ENCODE measurements at regions not wholly inside any gene's neighbourhood (a gene's known extent, or its start where the extent isn't known, plus 50 kb on each side); places are given as distances from the start of the nearest gene placed in this dataset.

DNA sequence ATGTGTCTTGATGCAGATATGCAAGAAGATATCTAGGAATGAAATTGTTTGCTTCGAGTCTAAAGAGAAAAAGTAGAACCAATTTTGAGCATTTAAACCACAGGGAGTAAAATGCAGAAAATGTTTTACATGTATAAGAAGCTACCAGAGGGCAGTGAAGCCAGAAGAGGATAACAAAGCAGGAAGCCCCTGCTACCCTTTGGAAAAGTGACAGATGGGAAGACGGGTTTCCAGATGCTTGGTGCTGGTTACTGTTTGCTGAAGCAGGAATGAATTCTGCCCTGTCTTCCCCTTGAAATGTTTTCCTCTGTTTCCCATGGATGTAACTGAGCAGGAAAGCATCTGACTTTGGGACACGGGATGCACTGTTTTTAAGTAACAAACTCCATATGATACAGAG, 822.2 kb downstream of the MRPL39 start:
- no peaks in the 10 kb centered on the region for H3K36me3 ChIP-seq (ENCODE audit: control insufficient read depth in 2 of 2, insufficient read depth in 2 of 2, low read length in 2 of 2)
- H3K9ac ChIP-seq (ENCODE audit: low read depth in 1 of 2, low read length in 2 of 2), result no peak overlapping the region
- H3K9me3 ChIP-seq (ENCODE audit: control insufficient read depth in 2 of 2, low read length in 2 of 2), result no peaks in the 10 kb centered on the region
- no peak overlapping the region for H3K4me3 ChIP-seq (ENCODE audit: low read length in 2 of 2)
- no peaks in the 10 kb centered on the region for H3K27me3 ChIP-seq (ENCODE audit: control insufficient read depth in 2 of 2, insufficient read depth in 2 of 2, low read length in 2 of 2)
- no peak overlapping the region for H3K27ac ChIP-seq (ENCODE audit: low read depth in 2 of 2, low read length in 2 of 2)
- H3K4me1 ChIP-seq (ENCODE audit: control insufficient read depth in 2 of 2, insufficient read depth in 2 of 2, low read length in 2 of 2), result no peaks in the 10 kb centered on the region

DNA sequence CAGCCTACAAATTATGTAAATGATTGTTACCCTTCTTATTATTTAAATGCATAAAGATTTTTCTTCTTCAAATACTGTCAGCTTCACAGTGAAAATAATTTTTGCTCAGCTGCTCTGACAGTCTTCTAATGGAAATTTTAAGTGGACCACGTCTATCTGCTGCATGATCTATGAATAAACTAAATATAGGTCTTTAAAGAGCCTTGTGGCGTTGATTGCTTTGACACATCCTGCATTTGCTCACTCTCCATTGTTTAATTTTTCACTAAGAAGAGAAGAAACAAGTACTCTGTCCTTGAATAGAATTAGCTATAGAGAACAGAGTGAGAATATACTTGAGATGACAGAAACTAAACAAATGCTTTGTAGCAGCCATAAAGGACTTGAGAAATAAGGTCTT, 826.1 kb downstream of the MRPL39 start:
- Histone ChIP-seq H3K27me3 (ENCODE audit: control insufficient read depth in 2 of 2, insufficient read depth in 2 of 2, low read length in 2 of 2) (no peaks in the 10 kb centered on the region), H3K4me3 (ENCODE audit: low read length in 2 of 2) (no peak overlapping the region), H3K27ac (ENCODE audit: low read depth in 2 of 2, low read length in 2 of 2) (no peak overlapping the region), H3K4me1 (ENCODE audit: control insufficient read depth in 2 of 2, insufficient read depth in 2 of 2, low read length in 2 of 2) (no peaks in the 10 kb centered on the region), H3K36me3 (ENCODE audit: control insufficient read depth in 2 of 2, insufficient read depth in 2 of 2, low read length in 2 of 2) (no peaks in the 10 kb centered on the region), H3K9ac (ENCODE audit: low read depth in 1 of 2, low read length in 2 of 2) (no peak overlapping the region), H3K9me3 (ENCODE audit: control insufficient read depth in 2 of 2, low read length in 2 of 2) (no peaks in the 10 kb centered on the region)

GRCh38 chr21:24759348-24760075, 847.8 kb downstream of the MRPL39 start:
- Histone ChIP-seq H3K4me1 (ENCODE audit: control insufficient read depth in 2 of 2, insufficient read depth in 2 of 2, low read length in 2 of 2) (no peaks in the 10 kb centered on the region), H3K9ac (ENCODE audit: low read depth in 1 of 2, low read length in 2 of 2) (no peak overlapping the region), H3K4me3 (ENCODE audit: low read length in 2 of 2) (no peak overlapping the region), H3K27me3 (ENCODE audit: control insufficient read depth in 2 of 2, insufficient read depth in 2 of 2, low read length in 2 of 2) (no peaks in the 10 kb centered on the region), H3K27ac (ENCODE audit: low read depth in 2 of 2, low read length in 2 of 2) (no peak overlapping the region), H3K9me3 (ENCODE audit: control insufficient read depth in 2 of 2, low read length in 2 of 2) (peaks cover 2 to 5% of the 10 kb centered on the region in 2 donors), H3K36me3 (ENCODE audit: control insufficient read depth in 2 of 2, insufficient read depth in 2 of 2, low read length in 2 of 2) (no peaks in the 10 kb centered on the region)

GRCh38 chr21:24738063-24738462, 869.2 kb downstream of the MRPL39 start:
- Histone ChIP-seq H3K27me3 (ENCODE audit: control insufficient read depth in 2 of 2, insufficient read depth in 2 of 2, low read length in 2 of 2) (no peaks in the 10 kb centered on the region), H3K36me3 (ENCODE audit: control insufficient read depth in 2 of 2, insufficient read depth in 2 of 2, low read length in 2 of 2) (no peaks in the 10 kb centered on the region), H3K4me3 (ENCODE audit: low read length in 2 of 2) (no peak overlapping the region), H3K9me3 (ENCODE audit: control insufficient read depth in 2 of 2, low read length in 2 of 2) (peaks cover 0 to 3% of the 10 kb centered on the region in 2 donors), H3K9ac (ENCODE audit: low read depth in 1 of 2, low read length in 2 of 2) (no peak overlapping the region), H3K27ac (ENCODE audit: low read depth in 2 of 2, low read length in 2 of 2) (no peak overlapping the region), H3K4me1 (ENCODE audit: control insufficient read depth in 2 of 2, insufficient read depth in 2 of 2, low read length in 2 of 2) (no peaks in the 10 kb centered on the region)

DNA sequence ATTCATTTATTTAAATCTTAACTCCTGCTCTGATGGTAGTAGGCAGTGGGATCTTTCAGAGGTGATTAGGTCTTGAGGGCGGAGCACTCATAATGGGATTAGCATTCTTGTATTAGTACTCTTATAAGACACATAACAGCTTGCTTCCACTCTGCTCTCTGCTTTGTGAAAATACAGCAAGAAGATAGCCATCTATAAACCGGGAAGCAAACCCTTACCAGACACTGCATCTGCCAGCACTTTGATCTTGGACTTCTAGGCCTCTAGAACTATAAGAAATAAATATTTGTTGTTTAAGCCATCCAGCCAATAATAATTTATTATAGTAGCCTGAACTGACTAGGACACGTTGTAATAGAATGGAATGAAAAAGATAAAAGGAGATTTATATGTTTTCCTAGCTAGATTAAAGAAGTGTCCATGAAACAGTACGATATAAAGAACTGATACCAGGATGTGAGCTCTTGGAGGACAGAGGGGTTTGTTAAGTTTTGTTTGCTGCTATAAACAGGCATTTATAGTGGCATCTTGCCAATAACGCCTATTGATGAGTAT, 869.9 kb downstream of the MRPL39 start:
- H3K9ac ChIP-seq (ENCODE audit: low read depth in 1 of 2, low read length in 2 of 2), result no peak overlapping the region
- no peak overlapping the region for H3K4me3 ChIP-seq (ENCODE audit: low read length in 2 of 2)
- H3K27ac ChIP-seq (ENCODE audit: low read depth in 2 of 2, low read length in 2 of 2), result no peak overlapping the region
- no peaks in the 10 kb centered on the region for H3K9me3 ChIP-seq (ENCODE audit: control insufficient read depth in 2 of 2, low read length in 2 of 2)
- no peaks in the 10 kb centered on the region for H3K27me3 ChIP-seq (ENCODE audit: control insufficient read depth in 2 of 2, insufficient read depth in 2 of 2, low read length in 2 of 2)
- no peaks in the 10 kb centered on the region for H3K4me1 ChIP-seq (ENCODE audit: control insufficient read depth in 2 of 2, insufficient read depth in 2 of 2, low read length in 2 of 2)
- H3K36me3 ChIP-seq (ENCODE audit: control insufficient read depth in 2 of 2, insufficient read depth in 2 of 2, low read length in 2 of 2), result no peaks in the 10 kb centered on the region

DNA sequence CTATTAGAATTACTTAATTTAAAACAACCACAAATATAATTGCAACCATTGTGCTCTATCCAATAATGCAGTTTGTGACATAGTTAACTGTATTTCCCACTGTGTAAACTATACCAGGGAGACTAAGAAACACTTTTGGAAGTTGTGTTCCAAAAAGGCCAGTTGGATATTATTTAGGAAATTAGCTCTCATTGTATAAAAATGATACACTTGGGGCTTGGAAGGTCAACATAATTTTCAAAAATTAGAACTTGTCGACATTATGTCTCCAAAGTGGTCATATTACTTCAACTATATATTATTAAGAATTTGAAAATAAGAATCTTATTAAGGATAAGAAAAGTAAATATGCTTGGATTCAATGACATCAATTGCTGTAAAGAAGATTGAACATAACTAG, 876.6 kb downstream of the MRPL39 start:
- no peak overlapping the region for H3K4me3 ChIP-seq (ENCODE audit: low read length in 2 of 2)
- H3K36me3 ChIP-seq (ENCODE audit: control insufficient read depth in 2 of 2, insufficient read depth in 2 of 2, low read length in 2 of 2), result no peaks in the 10 kb centered on the region
- no peaks in the 10 kb centered on the region for H3K9me3 ChIP-seq (ENCODE audit: control insufficient read depth in 2 of 2, low read length in 2 of 2)
- H3K27ac ChIP-seq (ENCODE audit: low read depth in 2 of 2, low read length in 2 of 2), result no peak overlapping the region
- H3K27me3 ChIP-seq (ENCODE audit: control insufficient read depth in 2 of 2, insufficient read depth in 2 of 2, low read length in 2 of 2), result no peaks in the 10 kb centered on the region
- H3K4me1 ChIP-seq (ENCODE audit: control insufficient read depth in 2 of 2, insufficient read depth in 2 of 2, low read length in 2 of 2), result no peaks in the 10 kb centered on the region
- H3K9ac ChIP-seq (ENCODE audit: low read depth in 1 of 2, low read length in 2 of 2), result no peak overlapping the region

GRCh38 chr21:24729568-24729967, 877.7 kb downstream of the MRPL39 start:
- Histone ChIP-seq H3K27ac (ENCODE audit: low read depth in 2 of 2, low read length in 2 of 2) (no peak overlapping the region), H3K9me3 (ENCODE audit: control insufficient read depth in 2 of 2, low read length in 2 of 2) (no peaks in the 10 kb centered on the region), H3K9ac (ENCODE audit: low read depth in 1 of 2, low read length in 2 of 2) (no peak overlapping the region), H3K27me3 (ENCODE audit: control insufficient read depth in 2 of 2, insufficient read depth in 2 of 2, low read length in 2 of 2) (no peaks in the 10 kb centered on the region), H3K4me1 (ENCODE audit: control insufficient read depth in 2 of 2, insufficient read depth in 2 of 2, low read length in 2 of 2) (no peaks in the 10 kb centered on the region), H3K36me3 (ENCODE audit: control insufficient read depth in 2 of 2, insufficient read depth in 2 of 2, low read length in 2 of 2) (no peaks in the 10 kb centered on the region), H3K4me3 (ENCODE audit: low read length in 2 of 2) (no peak overlapping the region)

- Histone ChIP-seq H3K4me1 (ENCODE audit: control insufficient read depth in 2 of 2, insufficient read depth in 2 of 2, low read length in 2 of 2) (no peaks in the 10 kb centered on the region), H3K27ac (ENCODE audit: low read depth in 2 of 2, low read length in 2 of 2) (no peak overlapping the region), H3K4me3 (ENCODE audit: low read length in 2 of 2) (no peak overlapping the region), H3K27me3 (ENCODE audit: control insufficient read depth in 2 of 2, insufficient read depth in 2 of 2, low read length in 2 of 2) (no peaks in the 10 kb centered on the region), H3K36me3 (ENCODE audit: control insufficient read depth in 2 of 2, insufficient read depth in 2 of 2, low read length in 2 of 2) (no peaks in the 10 kb centered on the region), H3K9ac (ENCODE audit: low read depth in 1 of 2, low read length in 2 of 2) (no peak overlapping the region), H3K9me3 (ENCODE audit: control insufficient read depth in 2 of 2, low read length in 2 of 2) (no peaks in the 10 kb centered on the region)
Measured at GRCh38 chr21:24727803-24728440, 879.4 kb downstream of the MRPL39 start.

DNA sequence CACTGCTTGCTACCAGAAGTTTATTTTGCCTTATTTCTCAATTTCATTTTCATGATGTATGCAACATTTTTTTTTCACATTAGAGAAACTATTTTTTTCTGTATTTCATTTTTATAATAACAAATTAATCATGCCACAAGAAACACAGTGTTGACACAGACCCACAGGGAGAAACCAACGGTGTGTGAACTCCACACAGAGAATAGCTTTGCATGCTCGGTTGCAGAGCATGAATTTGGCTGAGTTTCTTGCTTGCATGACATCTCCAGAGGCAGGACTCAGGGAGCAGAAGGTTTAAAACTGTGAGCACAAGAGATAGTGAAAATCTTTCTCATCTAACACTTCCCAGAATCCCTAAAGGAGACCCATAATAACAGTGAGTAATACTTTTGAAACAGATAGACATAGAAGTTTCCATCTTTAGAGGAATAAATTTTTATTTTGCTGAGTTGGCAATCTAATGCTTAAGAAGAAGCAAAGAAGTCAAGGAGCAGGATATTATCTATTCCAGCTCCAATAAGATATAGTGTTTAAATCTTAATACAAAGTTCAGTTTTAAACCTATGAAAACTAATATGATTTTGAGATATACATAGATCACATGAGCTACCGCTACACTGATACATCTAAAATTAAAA, 890.9 kb downstream of the MRPL39 start:
- Histone ChIP-seq H3K4me1 (ENCODE audit: control insufficient read depth in 2 of 2, insufficient read depth in 2 of 2, low read length in 2 of 2) (no peaks in the 10 kb centered on the region), H3K4me3 (ENCODE audit: low read length in 2 of 2) (no peak overlapping the region), H3K27ac (ENCODE audit: low read depth in 2 of 2, low read length in 2 of 2) (no peak overlapping the region), H3K9me3 (ENCODE audit: control insufficient read depth in 2 of 2, low read length in 2 of 2) (peaks cover 0 to 4% of the 10 kb centered on the region in 2 donors), H3K27me3 (ENCODE audit: control insufficient read depth in 2 of 2, insufficient read depth in 2 of 2, low read length in 2 of 2) (no peaks in the 10 kb centered on the region), H3K9ac (ENCODE audit: low read depth in 1 of 2, low read length in 2 of 2) (no peak overlapping the region), H3K36me3 (ENCODE audit: control insufficient read depth in 2 of 2, insufficient read depth in 2 of 2, low read length in 2 of 2) (no peaks in the 10 kb centered on the region)

- Histone ChIP-seq H3K4me1 (ENCODE audit: control insufficient read depth in 2 of 2, insufficient read depth in 2 of 2, low read length in 2 of 2) (no peaks in the 10 kb centered on the region), H3K36me3 (ENCODE audit: control insufficient read depth in 2 of 2, insufficient read depth in 2 of 2, low read length in 2 of 2) (no peaks in the 10 kb centered on the region), H3K27me3 (ENCODE audit: control insufficient read depth in 2 of 2, insufficient read depth in 2 of 2, low read length in 2 of 2) (no peaks in the 10 kb centered on the region), H3K9me3 (ENCODE audit: control insufficient read depth in 2 of 2, low read length in 2 of 2) (peaks cover 0 to 4% of the 10 kb centered on the region in 2 donors), H3K27ac (ENCODE audit: low read depth in 2 of 2, low read length in 2 of 2) (no peak overlapping the region), H3K4me3 (ENCODE audit: low read length in 2 of 2) (no peak overlapping the region), H3K9ac (ENCODE audit: low read depth in 1 of 2, low read length in 2 of 2) (no peak overlapping the region)
Measured at GRCh38 chr21:24714646-24715200, 892.6 kb downstream of the MRPL39 start.
